NT2/D1 (cell line): ENCODE measurements at regions not wholly inside any gene's neighbourhood (a gene's known extent, or its start where the extent isn't known, plus 50 kb on each side); places are given as distances from the start of the nearest gene placed in this dataset.
"Not testable (repeated sequence)": the region's sequence is repeated elsewhere in the genome, so short reads cannot be mapped to it uniquely, and the experiment has no call there.

Experiments used
- YY1 ChIP-seq: IDR thresholded peaks from 2 replicates; pipeline ENCODE4 v1.6.1; 2011; ENCODE audit not compliant: insufficient read length, insufficient read depth
- ZNF274 ChIP-seq: IDR thresholded peaks from 2 replicates; pipeline ENCODE4 v1.6.1; 2011; ENCODE audit warnings: mild to moderate bottlenecking, low read depth, low read length

- TF ChIP-seq ZNF274, YY1: not testable (repeated sequence)
Measured at GRCh38 chr7:63765541-63765940, 233.1 kb upstream of the ZNF722 start.
